SK-N-MC (cell line): ENCODE measurements at regions not wholly inside any gene's neighbourhood (a gene's known extent, or its start where the extent isn't known, plus 50 kb on each side); places are given as distances from the start of the nearest gene placed in this dataset.

ENCODE experiments used
- FOXP2 ChIP-seq: optimal IDR thresholded peaks from 2 replicates; pipeline ENCODE3; 2011; ENCODE audit warnings: mild to moderate bottlenecking, moderate library complexity; ENCODE audit not compliant: insufficient read depth; ENCODE audit errors: extremely low read length, control extremely low read depth
- POLR2AphosphoS5 ChIP-seq: IDR thresholded peaks from 2 replicates; pipeline ENCODE4 v1.6.1; 2012; ENCODE audit warnings: mild to moderate bottlenecking, low read depth, low read length, borderline replicate concordance

DNA sequence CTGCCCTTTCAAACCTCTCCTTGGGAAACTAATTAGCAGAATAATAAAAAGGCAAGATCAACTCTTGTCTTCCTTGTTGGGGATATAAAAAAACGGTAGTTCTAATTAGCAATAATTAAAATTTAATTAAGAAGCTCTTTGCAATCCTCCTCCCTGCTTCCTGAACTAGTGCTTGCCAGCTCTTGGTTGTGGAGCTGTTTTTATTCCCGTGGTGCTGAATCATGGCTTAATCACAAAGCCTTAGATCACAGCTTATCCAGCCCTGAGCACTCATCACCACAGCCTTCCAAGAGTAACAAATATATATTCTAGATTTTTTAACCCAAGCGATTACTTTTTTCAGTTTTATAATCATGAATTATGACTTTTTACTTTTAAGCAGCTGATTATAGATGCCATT, 63.2 kb upstream of the INSM2 start:
- TF ChIP-seq FOXP2 = no peak
- TF ChIP-seq POLR2AphosphoS5 = no peak
